PFSK-1 (cell line): ENCODE measurements at regions not wholly inside any gene's neighbourhood (a gene's known extent, or its start where the extent isn't known, plus 50 kb on each side); places are given as distances from the start of the nearest gene placed in this dataset.

Experiments
- FOXP2 ChIP-seq: optimal IDR thresholded peaks from 2 replicates; pipeline ENCODE3; 2011; ENCODE audit warnings: borderline replicate concordance, control low read depth, inconsistent platforms; ENCODE audit not compliant: insufficient read depth; ENCODE audit errors: extremely low read length, extremely low read depth
- POLR2AphosphoS5 ChIP-seq: IDR thresholded peaks from 2 replicates; pipeline ENCODE4 v1.6.1; 2012; ENCODE audit warnings: low read depth, mild to moderate bottlenecking, control low read depth, low read length, moderate library complexity
- SIN3A ChIP-seq: IDR thresholded peaks from 2 replicates; pipeline ENCODE4 v1.6.1; 2012; ENCODE audit warnings: mild to moderate bottlenecking, low read length, moderate library complexity, borderline replicate concordance; ENCODE audit not compliant: insufficient read depth
- TAF1 ChIP-seq: IDR thresholded peaks from 2 replicates; pipeline ENCODE4 v1.6.1; 2012; ENCODE audit warnings: low read length, control low read depth, borderline replicate concordance; ENCODE audit not compliant: insufficient read depth
- TF ChIP-seq, protein P1 (sequence below), 2 experiments: IDR thresholded peaks; 2 replicates each; pipeline versions ENCODE4 v1.6.1 to v1.8.0; 2011 to 2012; ENCODE audit warnings: low read depth in 2 of 2, low read length in 2 of 2, control low read depth in 1 of 2, inconsistent platforms in 1 of 2, mild to moderate bottlenecking in 1 of 2, moderate library complexity in 1 of 2; ENCODE audit not compliant: insufficient read depth in 1 of 2

GRCh38 chr18:64398320-64398719 is 249.4 kb upstream of the LINC00305 start:
- no peak for TF ChIP-seq POLR2AphosphoS5
- TF ChIP-seq, protein P1, sequence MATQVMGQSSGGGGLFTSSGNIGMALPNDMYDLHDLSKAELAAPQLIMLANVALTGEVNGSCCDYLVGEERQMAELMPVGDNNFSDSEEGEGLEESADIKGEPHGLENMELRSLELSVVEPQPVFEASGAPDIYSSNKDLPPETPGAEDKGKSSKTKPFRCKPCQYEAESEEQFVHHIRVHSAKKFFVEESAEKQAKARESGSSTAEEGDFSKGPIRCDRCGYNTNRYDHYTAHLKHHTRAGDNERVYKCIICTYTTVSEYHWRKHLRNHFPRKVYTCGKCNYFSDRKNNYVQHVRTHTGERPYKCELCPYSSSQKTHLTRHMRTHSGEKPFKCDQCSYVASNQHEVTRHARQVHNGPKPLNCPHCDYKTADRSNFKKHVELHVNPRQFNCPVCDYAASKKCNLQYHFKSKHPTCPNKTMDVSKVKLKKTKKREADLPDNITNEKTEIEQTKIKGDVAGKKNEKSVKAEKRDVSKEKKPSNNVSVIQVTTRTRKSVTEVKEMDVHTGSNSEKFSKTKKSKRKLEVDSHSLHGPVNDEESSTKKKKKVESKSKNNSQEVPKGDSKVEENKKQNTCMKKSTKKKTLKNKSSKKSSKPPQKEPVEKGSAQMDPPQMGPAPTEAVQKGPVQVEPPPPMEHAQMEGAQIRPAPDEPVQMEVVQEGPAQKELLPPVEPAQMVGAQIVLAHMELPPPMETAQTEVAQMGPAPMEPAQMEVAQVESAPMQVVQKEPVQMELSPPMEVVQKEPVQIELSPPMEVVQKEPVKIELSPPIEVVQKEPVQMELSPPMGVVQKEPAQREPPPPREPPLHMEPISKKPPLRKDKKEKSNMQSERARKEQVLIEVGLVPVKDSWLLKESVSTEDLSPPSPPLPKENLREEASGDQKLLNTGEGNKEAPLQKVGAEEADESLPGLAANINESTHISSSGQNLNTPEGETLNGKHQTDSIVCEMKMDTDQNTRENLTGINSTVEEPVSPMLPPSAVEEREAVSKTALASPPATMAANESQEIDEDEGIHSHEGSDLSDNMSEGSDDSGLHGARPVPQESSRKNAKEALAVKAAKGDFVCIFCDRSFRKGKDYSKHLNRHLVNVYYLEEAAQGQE (IDR thresholded peaks at IDR 0.05; ENCODE audit: insufficient read depth in 1 of 2, low read depth in 2 of 2, low read length in 2 of 2), result no peak
- TF ChIP-seq SIN3A, result no peak
- no peak for TF ChIP-seq TAF1
- no peak for TF ChIP-seq FOXP2

DNA sequence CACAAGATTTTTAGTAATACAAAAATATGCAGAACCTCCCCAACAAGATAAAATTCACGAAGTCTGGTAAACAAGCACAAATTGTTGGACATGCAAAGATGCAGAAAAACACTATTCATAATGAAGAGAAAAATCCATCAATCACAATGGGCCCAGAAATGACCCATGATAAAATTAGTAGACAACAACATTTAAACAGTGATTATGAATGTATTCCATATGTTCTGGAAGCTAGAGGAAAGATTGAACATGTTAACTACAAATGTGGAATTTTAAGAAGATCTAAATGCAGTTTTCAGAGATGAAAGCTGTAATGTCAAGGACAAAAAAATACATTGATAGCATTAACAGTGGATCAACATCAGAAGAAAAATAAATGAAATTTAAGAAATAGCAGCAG is 243.3 kb upstream of the LINC00305 start:
- TF ChIP-seq FOXP2 (no peak), POLR2AphosphoS5 (no peak)

DNA sequence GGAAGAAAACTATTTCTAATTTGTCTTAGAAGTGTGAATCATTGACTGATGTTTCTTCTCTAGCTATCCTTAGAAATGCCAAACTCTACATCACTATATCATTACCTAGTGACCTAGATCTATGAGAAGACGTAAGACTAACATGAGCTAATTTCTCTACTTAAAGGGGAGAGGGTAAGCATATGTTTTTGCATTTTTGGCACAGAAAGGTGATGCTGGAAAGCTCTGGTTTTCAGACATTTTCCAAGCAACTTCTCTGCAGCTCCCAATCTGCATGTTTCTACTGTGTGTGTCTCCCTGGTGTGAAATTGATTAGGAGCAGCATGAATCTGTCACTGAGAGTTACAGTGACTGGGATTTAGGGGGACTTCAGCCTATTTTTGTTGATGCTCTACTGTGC is 235.2 kb upstream of the LINC00305 start:
- TF ChIP-seq SIN3A, result no peak
- no peak for TF ChIP-seq TAF1
- no peak for TF ChIP-seq FOXP2
- TF ChIP-seq POLR2AphosphoS5, result no peak

- TF ChIP-seq FOXP2, result no peak
- TF ChIP-seq TAF1, result no peak
- no peak for TF ChIP-seq SIN3A
- TF ChIP-seq, protein P1 (IDR thresholded peaks at IDR 0.05; ENCODE audit: insufficient read depth in 1 of 2, low read depth in 2 of 2, low read length in 2 of 2), result no peak
- TF ChIP-seq POLR2AphosphoS5, result no peak
Measured at GRCh38 chr18:64380117-64380516, 231.2 kb upstream of the LINC00305 start.

DNA sequence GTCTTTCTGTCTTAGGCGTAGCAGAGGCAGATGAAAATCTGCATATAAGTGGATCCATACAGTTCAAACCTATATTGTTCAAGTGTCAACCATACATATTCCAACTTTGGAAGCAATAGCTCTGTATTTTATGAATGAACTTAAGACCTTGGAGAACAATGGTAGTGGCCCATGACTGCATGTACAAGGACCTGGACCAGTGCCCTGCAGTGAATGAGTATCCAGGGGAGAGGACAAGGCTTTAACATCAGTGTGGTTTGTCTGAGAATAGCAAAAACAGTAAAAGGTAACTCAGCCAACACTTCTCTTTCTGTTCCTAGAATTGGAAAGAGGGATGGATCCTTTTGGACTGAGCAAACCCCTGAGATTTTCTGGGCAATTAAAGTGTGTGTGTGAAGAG is 230.8 kb upstream of the LINC00305 start:
- TF ChIP-seq TAF1 (no peak), FOXP2 (no peak), POLR2AphosphoS5 (no peak), SIN3A (no peak)

DNA sequence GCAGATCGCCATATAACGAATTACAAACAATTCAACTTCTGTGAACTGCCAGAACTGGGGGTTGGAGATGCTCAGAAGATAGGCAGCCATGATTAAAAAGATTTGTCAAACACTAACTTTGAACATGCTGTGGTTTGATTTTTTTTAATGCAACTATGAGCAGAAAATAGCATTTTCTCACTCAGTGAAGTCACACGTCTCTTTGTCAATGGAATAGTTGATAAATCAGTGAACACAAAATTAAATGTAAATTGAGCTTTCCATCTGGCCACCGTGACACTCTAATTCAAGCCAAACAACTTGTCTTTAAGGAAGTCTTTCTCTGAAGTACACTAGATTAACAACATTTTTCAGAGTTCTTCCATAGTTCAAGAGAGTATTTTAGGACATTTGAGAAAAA is 228.6 kb upstream of the LINC00305 start:
- no peak for TF ChIP-seq POLR2AphosphoS5
- TF ChIP-seq FOXP2, result no peak
- no peak for TF ChIP-seq TAF1
- TF ChIP-seq SIN3A, result no peak
- TF ChIP-seq, protein P1 (IDR thresholded peaks at IDR 0.05; ENCODE audit: insufficient read depth in 1 of 2, low read depth in 2 of 2, low read length in 2 of 2), result no peak
